Gastrocnemius medialis (tissue), 4 donors: ENCODE measurements at regions not wholly inside any gene's neighbourhood (a gene's known extent, or its start where the extent isn't known, plus 50 kb on each side); places are given as distances from the start of the nearest gene placed in this dataset.

Experiments
- CTCF ChIP-seq, 5 experiments: fragments of 450-650 bp in 3 of 5; fragments of 200-600 bp in 2 of 5; sonication (generic) in 2 of 5; IDR thresholded peaks in 4 of 5; conservative IDR thresholded peaks in 1 of 5; 1 replicate in 4 of 5; 2 replicates in 1 of 5; pipeline ENCODE4 v1.5.1; 2016 to 2019; ENCODE audit warnings: antibody characterized with exemption in 5 of 5, mild to moderate bottlenecking in 3 of 5, moderate library complexity in 3 of 5
- POLR2A ChIP-seq, 2 donors: fragments of 450-650 bp; IDR thresholded peaks; one replicate each; pipeline ENCODE4 v1.6.1; 2017; ENCODE audit warnings: antibody characterized with exemption in 2 of 2, mild to moderate bottlenecking in 2 of 2, moderate library complexity in 2 of 2

GRCh38 chr21:24127651-24128050 is 1479.6 kb downstream of the MRPL39 start:
- no peak for TF ChIP-seq CTCF (IDR thresholded peaks at IDR 0.05 in 4 of 5, conservative IDR thresholded peaks at IDR 0.05 in 1 of 5)
- TF ChIP-seq POLR2A (IDR thresholded peaks at IDR 0.05), result no peak
